ENCODE measurements at regions not wholly inside any gene's neighbourhood (a gene's known extent, or its start where the extent isn't known, plus 50 kb on each side); places are given as distances from the start of the nearest gene placed in this dataset.

- Histone ChIP-seq H3K9ac (ENCODE audit: low read depth in 1 of 2, low read length in 2 of 2) (no peak overlapping the region), H3K27ac (ENCODE audit: low read depth in 2 of 2, low read length in 2 of 2) (no peak overlapping the region), H3K4me3 (ENCODE audit: low read length in 2 of 2) (no peak overlapping the region), H3K27me3 (ENCODE audit: control insufficient read depth in 2 of 2, insufficient read depth in 2 of 2, low read length in 2 of 2) (no peaks in the 10 kb centered on the region), H3K36me3 (ENCODE audit: control insufficient read depth in 2 of 2, insufficient read depth in 2 of 2, low read length in 2 of 2) (no peaks in the 10 kb centered on the region), H3K9me3 (ENCODE audit: control insufficient read depth in 2 of 2, low read length in 2 of 2) (no peaks in the 10 kb centered on the region), H3K4me1 (ENCODE audit: control insufficient read depth in 2 of 2, insufficient read depth in 2 of 2, low read length in 2 of 2) (no peaks in the 10 kb centered on the region)
These were observed 332.0 kb downstream of the TMEM161B start for GRCh38 chr5:87936667-87937066.

GRCh38 chr5:87924436-87924835 is 344.2 kb downstream of the TMEM161B start:
- no peak overlapping the region for H3K9ac ChIP-seq (ENCODE audit: low read depth in 1 of 2, low read length in 2 of 2)
- no peaks in the 10 kb centered on the region for H3K27me3 ChIP-seq (ENCODE audit: control insufficient read depth in 2 of 2, insufficient read depth in 2 of 2, low read length in 2 of 2)
- H3K4me1 ChIP-seq (ENCODE audit: control insufficient read depth in 2 of 2, insufficient read depth in 2 of 2, low read length in 2 of 2), result no peaks in the 10 kb centered on the region
- no peak overlapping the region for H3K27ac ChIP-seq (ENCODE audit: low read depth in 2 of 2, low read length in 2 of 2)
- H3K4me3 ChIP-seq (ENCODE audit: low read length in 2 of 2), result no peak overlapping the region
- H3K9me3 ChIP-seq (ENCODE audit: control insufficient read depth in 2 of 2, low read length in 2 of 2), result peaks cover 0 to 2% of the 10 kb centered on the region in 2 donors
- H3K36me3 ChIP-seq (ENCODE audit: control insufficient read depth in 2 of 2, insufficient read depth in 2 of 2, low read length in 2 of 2), result no peaks in the 10 kb centered on the region

- no peaks in the 10 kb centered on the region for H3K4me1 ChIP-seq (ENCODE audit: control insufficient read depth in 2 of 2, insufficient read depth in 2 of 2, low read length in 2 of 2)
- H3K4me3 ChIP-seq (ENCODE audit: low read length in 2 of 2), result no peak overlapping the region
- no peaks in the 10 kb centered on the region for H3K9me3 ChIP-seq (ENCODE audit: control insufficient read depth in 2 of 2, low read length in 2 of 2)
- H3K27ac ChIP-seq (ENCODE audit: low read depth in 2 of 2, low read length in 2 of 2), result no peak overlapping the region
- no peak overlapping the region for H3K9ac ChIP-seq (ENCODE audit: low read depth in 1 of 2, low read length in 2 of 2)
- H3K27me3 ChIP-seq (ENCODE audit: control insufficient read depth in 2 of 2, insufficient read depth in 2 of 2, low read length in 2 of 2), result no peaks in the 10 kb centered on the region
- no peaks in the 10 kb centered on the region for H3K36me3 ChIP-seq (ENCODE audit: control insufficient read depth in 2 of 2, insufficient read depth in 2 of 2, low read length in 2 of 2)
These were observed 352.3 kb downstream of the TMEM161B start for GRCh38 chr5:87916320-87916719.

- no peaks in the 10 kb centered on the region for H3K9me3 ChIP-seq (ENCODE audit: control insufficient read depth in 2 of 2, low read length in 2 of 2)
- H3K27ac ChIP-seq (ENCODE audit: low read depth in 2 of 2, low read length in 2 of 2), result no peak overlapping the region
- no peaks in the 10 kb centered on the region for H3K36me3 ChIP-seq (ENCODE audit: control insufficient read depth in 2 of 2, insufficient read depth in 2 of 2, low read length in 2 of 2)
- H3K27me3 ChIP-seq (ENCODE audit: control insufficient read depth in 2 of 2, insufficient read depth in 2 of 2, low read length in 2 of 2), result no peaks in the 10 kb centered on the region
- no peaks in the 10 kb centered on the region for H3K4me1 ChIP-seq (ENCODE audit: control insufficient read depth in 2 of 2, insufficient read depth in 2 of 2, low read length in 2 of 2)
- H3K9ac ChIP-seq (ENCODE audit: low read depth in 1 of 2, low read length in 2 of 2), result no peak overlapping the region
- H3K4me3 ChIP-seq (ENCODE audit: low read length in 2 of 2), result no peak overlapping the region
These were observed 356.2 kb downstream of the TMEM161B start for GRCh38 chr5:87912419-87912818.

- Histone ChIP-seq H3K4me1 (ENCODE audit: control insufficient read depth in 2 of 2, insufficient read depth in 2 of 2, low read length in 2 of 2) (no peaks in the 10 kb centered on the region), H3K9me3 (ENCODE audit: control insufficient read depth in 2 of 2, low read length in 2 of 2) (no peaks in the 10 kb centered on the region), H3K9ac (ENCODE audit: low read depth in 1 of 2, low read length in 2 of 2) (no peak overlapping the region), H3K4me3 (ENCODE audit: low read length in 2 of 2) (no peak overlapping the region), H3K36me3 (ENCODE audit: control insufficient read depth in 2 of 2, insufficient read depth in 2 of 2, low read length in 2 of 2) (no peaks in the 10 kb centered on the region), H3K27ac (ENCODE audit: low read depth in 2 of 2, low read length in 2 of 2) (no peak overlapping the region), H3K27me3 (ENCODE audit: control insufficient read depth in 2 of 2, insufficient read depth in 2 of 2, low read length in 2 of 2) (no peaks in the 10 kb centered on the region)
These were observed 359.3 kb downstream of the TMEM161B start for GRCh38 chr5:87909382-87909781.

- no peak overlapping the region for H3K4me3 ChIP-seq (ENCODE audit: low read length in 2 of 2)
- H3K9me3 ChIP-seq (ENCODE audit: control insufficient read depth in 2 of 2, low read length in 2 of 2), result no peaks in the 10 kb centered on the region
- no peaks in the 10 kb centered on the region for H3K36me3 ChIP-seq (ENCODE audit: control insufficient read depth in 2 of 2, insufficient read depth in 2 of 2, low read length in 2 of 2)
- no peak overlapping the region for H3K9ac ChIP-seq (ENCODE audit: low read depth in 1 of 2, low read length in 2 of 2)
- H3K27ac ChIP-seq (ENCODE audit: low read depth in 2 of 2, low read length in 2 of 2), result no peak overlapping the region
- H3K27me3 ChIP-seq (ENCODE audit: control insufficient read depth in 2 of 2, insufficient read depth in 2 of 2, low read length in 2 of 2), result no peaks in the 10 kb centered on the region
- H3K4me1 ChIP-seq (ENCODE audit: control insufficient read depth in 2 of 2, insufficient read depth in 2 of 2, low read length in 2 of 2), result no peaks in the 10 kb centered on the region
These were observed 361.7 kb downstream of the TMEM161B start for GRCh38 chr5:87906962-87907361.

GRCh38 chr5:87900419-87900818 is 368.2 kb downstream of the TMEM161B start:
- no peak overlapping the region for H3K9ac ChIP-seq (ENCODE audit: low read depth in 1 of 2, low read length in 2 of 2)
- H3K36me3 ChIP-seq (ENCODE audit: control insufficient read depth in 2 of 2, insufficient read depth in 2 of 2, low read length in 2 of 2), result no peaks in the 10 kb centered on the region
- no peaks in the 10 kb centered on the region for H3K9me3 ChIP-seq (ENCODE audit: control insufficient read depth in 2 of 2, low read length in 2 of 2)
- no peaks in the 10 kb centered on the region for H3K27me3 ChIP-seq (ENCODE audit: control insufficient read depth in 2 of 2, insufficient read depth in 2 of 2, low read length in 2 of 2)
- no peaks in the 10 kb centered on the region for H3K4me1 ChIP-seq (ENCODE audit: control insufficient read depth in 2 of 2, insufficient read depth in 2 of 2, low read length in 2 of 2)
- H3K27ac ChIP-seq (ENCODE audit: low read depth in 2 of 2, low read length in 2 of 2), result no peak overlapping the region
- no peak overlapping the region for H3K4me3 ChIP-seq (ENCODE audit: low read length in 2 of 2)

GRCh38 chr5:87899721-87900131 is 368.9 kb downstream of the TMEM161B start:
- Histone ChIP-seq H3K9ac (ENCODE audit: low read depth in 1 of 2, low read length in 2 of 2) (no peak overlapping the region), H3K36me3 (ENCODE audit: control insufficient read depth in 2 of 2, insufficient read depth in 2 of 2, low read length in 2 of 2) (no peaks in the 10 kb centered on the region), H3K4me3 (ENCODE audit: low read length in 2 of 2) (no peak overlapping the region), H3K27ac (ENCODE audit: low read depth in 2 of 2, low read length in 2 of 2) (no peak overlapping the region), H3K9me3 (ENCODE audit: control insufficient read depth in 2 of 2, low read length in 2 of 2) (no peaks in the 10 kb centered on the region), H3K27me3 (ENCODE audit: control insufficient read depth in 2 of 2, insufficient read depth in 2 of 2, low read length in 2 of 2) (no peaks in the 10 kb centered on the region), H3K4me1 (ENCODE audit: control insufficient read depth in 2 of 2, insufficient read depth in 2 of 2, low read length in 2 of 2) (no peaks in the 10 kb centered on the region)

- H3K27ac ChIP-seq (ENCODE audit: low read depth in 2 of 2, low read length in 2 of 2), result no peak overlapping the region
- H3K36me3 ChIP-seq (ENCODE audit: control insufficient read depth in 2 of 2, insufficient read depth in 2 of 2, low read length in 2 of 2), result no peaks in the 10 kb centered on the region
- no peaks in the 10 kb centered on the region for H3K27me3 ChIP-seq (ENCODE audit: control insufficient read depth in 2 of 2, insufficient read depth in 2 of 2, low read length in 2 of 2)
- no peaks in the 10 kb centered on the region for H3K4me1 ChIP-seq (ENCODE audit: control insufficient read depth in 2 of 2, insufficient read depth in 2 of 2, low read length in 2 of 2)
- no peak overlapping the region for H3K9ac ChIP-seq (ENCODE audit: low read depth in 1 of 2, low read length in 2 of 2)
- no peaks in the 10 kb centered on the region for H3K9me3 ChIP-seq (ENCODE audit: control insufficient read depth in 2 of 2, low read length in 2 of 2)
- H3K4me3 ChIP-seq (ENCODE audit: low read length in 2 of 2), result no peak overlapping the region
These were observed 369.4 kb downstream of the TMEM161B start for GRCh38 chr5:87899208-87899661.

GRCh38 chr5:87898574-87898973 is 370.1 kb downstream of the TMEM161B start:
- Histone ChIP-seq H3K27ac (ENCODE audit: low read depth in 2 of 2, low read length in 2 of 2) (no peak overlapping the region), H3K4me3 (ENCODE audit: low read length in 2 of 2) (no peak overlapping the region), H3K27me3 (ENCODE audit: control insufficient read depth in 2 of 2, insufficient read depth in 2 of 2, low read length in 2 of 2) (no peaks in the 10 kb centered on the region), H3K4me1 (ENCODE audit: control insufficient read depth in 2 of 2, insufficient read depth in 2 of 2, low read length in 2 of 2) (no peaks in the 10 kb centered on the region), H3K9me3 (ENCODE audit: control insufficient read depth in 2 of 2, low read length in 2 of 2) (no peaks in the 10 kb centered on the region), H3K36me3 (ENCODE audit: control insufficient read depth in 2 of 2, insufficient read depth in 2 of 2, low read length in 2 of 2) (no peaks in the 10 kb centered on the region), H3K9ac (ENCODE audit: low read depth in 1 of 2, low read length in 2 of 2) (no peak overlapping the region)

GRCh38 chr5:87888139-87888538 is 380.5 kb downstream of the TMEM161B start:
- H3K9me3 ChIP-seq (ENCODE audit: control insufficient read depth in 2 of 2, low read length in 2 of 2), result no peaks in the 10 kb centered on the region
- H3K27ac ChIP-seq (ENCODE audit: low read depth in 2 of 2, low read length in 2 of 2), result no peak overlapping the region
- no peaks in the 10 kb centered on the region for H3K36me3 ChIP-seq (ENCODE audit: control insufficient read depth in 2 of 2, insufficient read depth in 2 of 2, low read length in 2 of 2)
- H3K4me1 ChIP-seq (ENCODE audit: control insufficient read depth in 2 of 2, insufficient read depth in 2 of 2, low read length in 2 of 2), result no peaks in the 10 kb centered on the region
- no peaks in the 10 kb centered on the region for H3K27me3 ChIP-seq (ENCODE audit: control insufficient read depth in 2 of 2, insufficient read depth in 2 of 2, low read length in 2 of 2)
- H3K9ac ChIP-seq (ENCODE audit: low read depth in 1 of 2, low read length in 2 of 2), result no peak overlapping the region
- no peak overlapping the region for H3K4me3 ChIP-seq (ENCODE audit: low read length in 2 of 2)

Data from mucosa of rectum (tissue), 2 donors.